ENCODE measurements at regions not wholly inside any gene's neighbourhood (a gene's known extent, or its start where the extent isn't known, plus 50 kb on each side); places are given as distances from the start of the nearest gene placed in this dataset.

- no peak for TF ChIP-seq POLR2A (IDR thresholded peaks at IDR 0.05)
- TF ChIP-seq, protein P1, sequence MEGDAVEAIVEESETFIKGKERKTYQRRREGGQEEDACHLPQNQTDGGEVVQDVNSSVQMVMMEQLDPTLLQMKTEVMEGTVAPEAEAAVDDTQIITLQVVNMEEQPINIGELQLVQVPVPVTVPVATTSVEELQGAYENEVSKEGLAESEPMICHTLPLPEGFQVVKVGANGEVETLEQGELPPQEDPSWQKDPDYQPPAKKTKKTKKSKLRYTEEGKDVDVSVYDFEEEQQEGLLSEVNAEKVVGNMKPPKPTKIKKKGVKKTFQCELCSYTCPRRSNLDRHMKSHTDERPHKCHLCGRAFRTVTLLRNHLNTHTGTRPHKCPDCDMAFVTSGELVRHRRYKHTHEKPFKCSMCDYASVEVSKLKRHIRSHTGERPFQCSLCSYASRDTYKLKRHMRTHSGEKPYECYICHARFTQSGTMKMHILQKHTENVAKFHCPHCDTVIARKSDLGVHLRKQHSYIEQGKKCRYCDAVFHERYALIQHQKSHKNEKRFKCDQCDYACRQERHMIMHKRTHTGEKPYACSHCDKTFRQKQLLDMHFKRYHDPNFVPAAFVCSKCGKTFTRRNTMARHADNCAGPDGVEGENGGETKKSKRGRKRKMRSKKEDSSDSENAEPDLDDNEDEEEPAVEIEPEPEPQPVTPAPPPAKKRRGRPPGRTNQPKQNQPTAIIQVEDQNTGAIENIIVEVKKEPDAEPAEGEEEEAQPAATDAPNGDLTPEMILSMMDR (IDR thresholded peaks at IDR 0.05): no peak
Measured at GRCh38 chr6:74899416-74899815, 306.4 kb downstream of the COL12A1 start.

Measured in uterus (tissue), 2 donors.